ENCODE measurements at regions not wholly inside any gene's neighbourhood (a gene's known extent, or its start where the extent isn't known, plus 50 kb on each side); places are given as distances from the start of the nearest gene placed in this dataset.
"Not testable (repeated sequence)": the region's sequence is repeated elsewhere in the genome, so short reads cannot be mapped to it uniquely, and the experiment has no call there.

- no peak for DNase-seq
Observed at GRCh38 chr4:100609810-100610209, 92.0 kb upstream of the EMCN start.

DNA sequence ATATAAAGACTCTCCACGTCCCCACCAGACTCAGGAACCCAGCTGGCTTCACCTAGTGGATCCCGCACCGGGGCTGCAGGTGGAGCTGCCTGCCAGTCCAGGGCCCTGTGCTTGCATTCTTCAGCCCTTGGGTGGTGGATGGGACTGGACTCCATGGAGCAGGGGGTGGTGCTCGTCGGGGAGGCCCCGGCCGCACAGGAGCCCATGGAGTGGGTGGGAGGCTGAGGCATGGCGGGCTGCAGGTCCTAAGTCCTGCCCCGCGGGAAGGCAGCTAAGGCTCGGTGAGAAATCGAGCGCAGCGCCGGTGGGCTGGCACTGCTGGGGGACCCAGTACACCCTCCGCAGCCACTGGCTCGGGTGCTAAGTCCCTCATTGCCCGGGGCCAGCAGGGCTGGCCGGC, 90.8 kb upstream of the EMCN start:
- not testable (repeated sequence) for DNase-seq

- no peak for DNase-seq
Observed at GRCh38 chr4:100605144-100605543, 87.3 kb upstream of the EMCN start.

GRCh38 chr4:100593935-100594334, 76.1 kb upstream of the EMCN start:
- peak in 1 of 3 donors; percentile 4 for DNase-seq

GRCh38 chr4:100591161-100591876, 73.5 kb upstream of the EMCN start:
- DNase-seq: no peak

GRCh38 chr4:100590325-100590724, 72.5 kb upstream of the EMCN start:
- no peak for DNase-seq

DNA sequence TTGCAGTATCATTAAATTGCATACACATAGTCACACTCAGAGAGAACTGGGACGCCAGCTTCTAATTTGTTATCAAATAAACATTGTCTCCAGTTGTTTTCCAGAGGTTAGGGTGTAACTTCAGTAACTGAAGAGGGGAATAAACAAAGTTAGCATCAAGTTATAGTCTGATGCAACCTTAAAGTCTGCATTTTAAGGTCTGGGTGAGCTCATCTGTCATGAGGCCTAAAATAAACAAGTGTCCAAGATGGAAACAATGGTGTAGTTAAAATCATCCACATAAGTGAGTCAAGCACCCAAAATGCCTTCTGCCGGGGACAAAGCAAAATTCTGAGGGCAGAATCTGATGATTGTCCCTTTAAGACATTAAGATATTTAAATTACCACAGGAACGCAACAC, 70.3 kb upstream of the EMCN start:
- DNase-seq: no peak

DNA sequence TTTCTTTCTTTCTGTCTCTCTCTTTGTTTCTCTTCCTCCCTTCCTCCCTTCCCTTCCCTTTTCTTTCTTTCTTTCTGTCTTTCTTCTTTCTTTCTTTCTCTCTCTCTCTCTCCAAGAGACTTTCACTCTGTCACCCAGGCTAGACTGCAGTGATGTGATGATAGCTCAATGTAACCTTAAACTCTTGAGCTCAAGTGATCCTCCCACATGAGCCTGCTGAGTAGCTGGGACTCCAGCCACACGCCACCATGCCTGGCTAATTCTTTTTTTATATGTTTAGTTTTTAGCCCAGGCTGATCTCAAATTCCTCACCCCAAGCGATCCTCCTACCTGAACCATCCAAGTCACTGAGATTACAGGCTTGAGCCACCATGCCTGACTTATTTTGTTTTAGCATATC, 64.3 kb upstream of the EMCN start:
- no peak for DNase-seq

- no peak for DNase-seq
Observed at GRCh38 chr4:100581337-100581736, 63.5 kb upstream of the EMCN start.

- no peak for DNase-seq
Observed at GRCh38 chr4:100576570-100576969, 58.7 kb upstream of the EMCN start.

- DNase-seq: no peak
Observed at GRCh38 chr4:100574607-100575006, 56.8 kb upstream of the EMCN start.

DNA sequence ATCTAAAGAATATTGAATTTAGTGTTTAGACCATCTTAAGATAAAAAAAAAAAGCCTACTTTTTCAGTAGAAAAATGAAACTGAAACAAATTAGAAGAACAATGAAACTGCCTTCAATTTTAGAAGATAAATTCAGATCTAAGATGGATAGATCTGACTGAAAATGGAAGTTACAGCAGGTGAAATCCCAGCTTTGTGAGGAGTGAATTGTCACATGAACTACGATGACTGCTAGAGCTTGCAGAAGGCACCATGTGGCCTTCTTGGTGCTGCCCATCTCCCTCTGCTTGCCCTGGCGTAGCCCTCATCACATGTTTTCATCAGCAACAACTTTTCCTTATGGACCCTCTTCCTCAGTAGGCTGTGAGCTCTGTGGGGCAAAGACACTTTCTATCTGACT, 51.4 kb upstream of the EMCN start:
- no peak for DNase-seq

Data from suppressor macrophage treated with lipopolysaccharide for 1 hour (primary cell).